ENCODE measurements at regions not wholly inside any gene's neighbourhood (a gene's known extent, or its start where the extent isn't known, plus 50 kb on each side); places are given as distances from the start of the nearest gene placed in this dataset.
A peak's percentile ranks its signal among the peaks of the same experiment; 100 is the strongest.

- H3K36me3 ChIP-seq (ENCODE audit: low read depth) = no peaks in the 10 kb centered on the region
- POLR2A ChIA-PET (ENCODE audit: unreplicated experiment) = no interaction called here
- peaks cover 29% of the 10 kb centered on the region for H3K4me1 ChIP-seq (replicated peaks; ENCODE audit: insufficient read depth)
- H3K9me2 ChIP-seq (ENCODE audit: insufficient read depth) = no peaks in the 10 kb centered on the region
- CTCF ChIA-PET = no interaction called here
- no peak overlapping the region for H2AFZ ChIP-seq
- intact Hi-C loops (cut with micrococcal nuclease; ENCODE audit: unreplicated experiment) = no loop called here
- no TSS peak for BruUV-seq (replicated peaks)
- no peaks in the 10 kb centered on the region for H3K9me3 ChIP-seq (ENCODE audit: insufficient read depth, low read depth)
- no peak for DNase-seq
- TF ChIP-seq, protein P1, sequence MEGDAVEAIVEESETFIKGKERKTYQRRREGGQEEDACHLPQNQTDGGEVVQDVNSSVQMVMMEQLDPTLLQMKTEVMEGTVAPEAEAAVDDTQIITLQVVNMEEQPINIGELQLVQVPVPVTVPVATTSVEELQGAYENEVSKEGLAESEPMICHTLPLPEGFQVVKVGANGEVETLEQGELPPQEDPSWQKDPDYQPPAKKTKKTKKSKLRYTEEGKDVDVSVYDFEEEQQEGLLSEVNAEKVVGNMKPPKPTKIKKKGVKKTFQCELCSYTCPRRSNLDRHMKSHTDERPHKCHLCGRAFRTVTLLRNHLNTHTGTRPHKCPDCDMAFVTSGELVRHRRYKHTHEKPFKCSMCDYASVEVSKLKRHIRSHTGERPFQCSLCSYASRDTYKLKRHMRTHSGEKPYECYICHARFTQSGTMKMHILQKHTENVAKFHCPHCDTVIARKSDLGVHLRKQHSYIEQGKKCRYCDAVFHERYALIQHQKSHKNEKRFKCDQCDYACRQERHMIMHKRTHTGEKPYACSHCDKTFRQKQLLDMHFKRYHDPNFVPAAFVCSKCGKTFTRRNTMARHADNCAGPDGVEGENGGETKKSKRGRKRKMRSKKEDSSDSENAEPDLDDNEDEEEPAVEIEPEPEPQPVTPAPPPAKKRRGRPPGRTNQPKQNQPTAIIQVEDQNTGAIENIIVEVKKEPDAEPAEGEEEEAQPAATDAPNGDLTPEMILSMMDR (conservative IDR thresholded peaks at IDR 0.05) = no peak
- no peak for TF ChIP-seq EZH2 (IDR thresholded peaks at IDR 0.05; ENCODE audit: low read depth)
- no peaks in the 10 kb centered on the region for H3K27me3 ChIP-seq (ENCODE audit: insufficient read depth, low read depth)
- no peak overlapping the region for H3K4me3 ChIP-seq
- no peak overlapping the region for H3K27ac ChIP-seq
- H3K79me2 ChIP-seq (ENCODE audit: low read depth) = no peaks in the 10 kb centered on the region
- H3K4me2 ChIP-seq = no peak overlapping the region
- H3F3A ChIP-seq (ENCODE audit: insufficient read depth, low read depth) = peaks cover 21% of the 10 kb centered on the region
- H4K20me1 ChIP-seq (ENCODE audit: insufficient read depth) = no peaks in the 10 kb centered on the region
Measured at GRCh38 chr14:54166049-54166950, 209.7 kb upstream of the BMP4 start.

DNA sequence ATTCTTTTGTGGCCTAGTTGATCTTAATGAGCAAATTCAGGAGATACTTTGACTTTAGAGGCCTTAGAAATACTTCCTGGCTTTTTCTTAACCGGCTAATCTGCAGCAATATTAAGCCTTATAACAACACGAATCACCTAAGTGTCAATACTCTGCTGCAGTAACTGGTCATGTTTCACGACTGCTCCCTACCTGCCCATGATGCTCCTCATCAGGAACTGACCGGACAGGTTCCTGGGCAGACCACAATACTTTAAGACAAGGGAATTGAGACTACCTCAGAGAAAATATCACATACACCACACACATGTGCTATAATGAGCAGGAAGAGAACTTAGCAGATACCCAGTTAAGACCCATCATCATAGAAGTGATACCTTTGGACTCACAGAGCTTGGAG lies 211.9 kb upstream of the BMP4 start:
- Histone ChIP-seq H3K4me3 (no peak overlapping the region), H3K9me2 (ENCODE audit: insufficient read depth) (no peaks in the 10 kb centered on the region), H3K4me2 (peak overlapping the region; percentile 57), H3K9me3 (ENCODE audit: insufficient read depth, low read depth) (no peaks in the 10 kb centered on the region), H3K36me3 (ENCODE audit: low read depth) (no peaks in the 10 kb centered on the region), H3K27ac (peak overlapping the region; percentile 78), H4K20me1 (ENCODE audit: insufficient read depth) (no peaks in the 10 kb centered on the region), H2AFZ (peak overlapping the region; percentile 41; the same call in 1 of the 2 replicates), H3K79me2 (ENCODE audit: low read depth) (no peaks in the 10 kb centered on the region), H3F3A (ENCODE audit: insufficient read depth, low read depth) (peaks cover 21% of the 10 kb centered on the region), H3K27me3 (ENCODE audit: insufficient read depth, low read depth) (no peaks in the 10 kb centered on the region), H3K4me1 (replicated peaks; ENCODE audit: insufficient read depth) (peaks cover 29% of the 10 kb centered on the region)
- CTCF ChIA-PET = no interaction called here
- TF ChIP-seq, protein P1 (conservative IDR thresholded peaks at IDR 0.05) = no peak
- TF ChIP-seq EZH2 (IDR thresholded peaks at IDR 0.05; ENCODE audit: low read depth) = no peak
- POLR2A ChIA-PET (ENCODE audit: unreplicated experiment) = no interaction called here
- intact Hi-C loops (cut with micrococcal nuclease; ENCODE audit: unreplicated experiment) = no loop called here
- BruUV-seq (replicated peaks) = no TSS peak
- peak; percentile 41 to 80 for DNase-seq

DNA sequence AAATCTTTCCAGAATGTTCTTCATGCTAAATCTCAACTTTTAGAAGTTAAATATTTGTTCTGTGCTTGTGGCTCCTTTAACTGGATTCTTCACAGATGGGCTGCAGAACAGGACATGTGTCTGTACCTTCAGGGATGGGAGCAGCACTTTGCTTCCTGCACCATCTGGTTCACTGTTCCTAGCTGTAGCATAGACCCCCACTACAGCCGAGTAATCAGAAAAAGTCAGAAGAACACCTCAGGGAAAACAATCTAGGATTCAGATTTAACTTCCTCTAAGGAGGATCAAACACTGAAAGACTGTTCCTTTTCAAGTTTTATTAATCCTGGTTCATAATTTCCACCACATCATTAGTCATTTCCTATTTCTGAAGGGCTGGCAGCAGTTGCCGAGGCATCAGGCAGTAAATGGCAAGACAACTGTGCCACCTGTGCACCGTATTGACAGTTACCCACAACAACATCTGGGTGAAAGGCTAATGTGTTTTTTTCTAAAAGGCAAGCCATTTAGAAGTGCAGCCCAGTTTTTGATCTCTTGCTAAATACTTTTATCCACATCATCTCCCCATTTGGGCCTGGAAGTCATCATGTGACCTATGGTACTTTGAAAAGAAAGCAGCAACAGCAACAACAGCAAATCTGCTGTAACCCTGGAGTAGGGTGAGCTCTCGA lies 212.8 kb upstream of the BMP4 start:
- H3K79me2 ChIP-seq (ENCODE audit: low read depth) = no peaks in the 10 kb centered on the region
- no peaks in the 10 kb centered on the region for H3K27me3 ChIP-seq (ENCODE audit: insufficient read depth, low read depth)
- CTCF ChIA-PET = interaction anchor here (0.8 kb wide), 1 partner anchor 216 kb away, joined by 3 read pairs; no protein-coding TSS in a partner anchor
- BruUV-seq (replicated peaks) = no TSS peak
- peak overlapping the region; percentile 57 for H3K4me2 ChIP-seq
- no peaks in the 10 kb centered on the region for H3K9me2 ChIP-seq (ENCODE audit: insufficient read depth)
- intact Hi-C loops (cut with micrococcal nuclease; ENCODE audit: unreplicated experiment) = loop anchor here (1.0 kb wide), 2 partner anchors 62 to 213 kb away; partner anchors contain the start of gene BMP4
- TF ChIP-seq, protein P1 (conservative IDR thresholded peaks at IDR 0.05) = no peak
- no peak for TF ChIP-seq EZH2 (IDR thresholded peaks at IDR 0.05; ENCODE audit: low read depth)
- DNase-seq = peak; percentile 56 to 88
- no peak overlapping the region for H3K4me3 ChIP-seq
- no peaks in the 10 kb centered on the region for H4K20me1 ChIP-seq (ENCODE audit: insufficient read depth)
- H3K9me3 ChIP-seq (ENCODE audit: insufficient read depth, low read depth) = no peaks in the 10 kb centered on the region
- POLR2A ChIA-PET (ENCODE audit: unreplicated experiment) = interaction anchor here (0.6 to 0.8 kb wide), 3 partner anchors 63 to 213 kb away, joined by 4 read pairs; partner anchors contain the start of gene BMP4
- H3K36me3 ChIP-seq (ENCODE audit: low read depth) = no peaks in the 10 kb centered on the region
- H3K4me1 ChIP-seq (replicated peaks; ENCODE audit: insufficient read depth) = peaks cover 29% of the 10 kb centered on the region
- peak overlapping the region; percentile 78 for H3K27ac ChIP-seq
- peaks cover 21% of the 10 kb centered on the region for H3F3A ChIP-seq (ENCODE audit: insufficient read depth, low read depth)
- H2AFZ ChIP-seq = no peak overlapping the region
